ENCODE measurements at regions not wholly inside any gene's neighbourhood (a gene's known extent, or its start where the extent isn't known, plus 50 kb on each side); places are given as distances from the start of the nearest gene placed in this dataset.

GRCh38 chr7:19930851-19931250 is 157.4 kb upstream of the TMEM196 start:
- H3K14ac ChIP-seq (ENCODE audit: insufficient read length): no peak overlapping the region
- FAIRE-seq: no peak
- 74% methylated on average over 2 of the region's 2 CpGs; no CpG with 5 or more reads in 1 of the 2 experiments for WGBS, 2 experiments (ENCODE audit: extremely low coverage in 1 of 2, insufficient coverage in 1 of 2, insufficient read length in 1 of 2, insufficient replicate concordance in 2 of 2, low coverage in 1 of 2, low lambda C conversion rate in 2 of 2, missing lambda C conversion rate in 1 of 2)
- TF ChIP-seq ZNF274 (IDR thresholded peaks at IDR 0.05; ENCODE audit: borderline replicate concordance, extremely low read depth, low read length) (no peak), TBP (IDR thresholded peaks at IDR 0.05; ENCODE audit: low read depth, low read length) (no peak), SUZ12 (IDR thresholded peaks at IDR 0.05; ENCODE audit: low read length) (no peak), MAFK (IDR thresholded peaks at IDR 0.05; ENCODE audit: low read depth, low read length) (no peak), RFX5 (IDR thresholded peaks at IDR 0.05; ENCODE audit: borderline replicate concordance, low read depth, low read length) (no peak), CEBPB (IDR thresholded peaks at IDR 0.05; ENCODE audit: low read depth, low read length) (no peak), KDM5A (IDR thresholded peaks at IDR 0.05; ENCODE audit: low read length) (no peak), EGR1 (IDR thresholded peaks at IDR 0.05; ENCODE audit: borderline replicate concordance, low read depth, low read length) (no peak), POU5F1 (IDR thresholded peaks at IDR 0.05; ENCODE audit: low read depth, low read length) (no peak)
- TF ChIP-seq, protein P1, sequence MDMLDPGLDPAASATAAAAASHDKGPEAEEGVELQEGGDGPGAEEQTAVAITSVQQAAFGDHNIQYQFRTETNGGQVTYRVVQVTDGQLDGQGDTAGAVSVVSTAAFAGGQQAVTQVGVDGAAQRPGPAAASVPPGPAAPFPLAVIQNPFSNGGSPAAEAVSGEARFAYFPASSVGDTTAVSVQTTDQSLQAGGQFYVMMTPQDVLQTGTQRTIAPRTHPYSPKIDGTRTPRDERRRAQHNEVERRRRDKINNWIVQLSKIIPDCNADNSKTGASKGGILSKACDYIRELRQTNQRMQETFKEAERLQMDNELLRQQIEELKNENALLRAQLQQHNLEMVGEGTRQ (IDR thresholded peaks at IDR 0.05; ENCODE audit: low read length): no peak
- TF ChIP-seq, protein P2, sequence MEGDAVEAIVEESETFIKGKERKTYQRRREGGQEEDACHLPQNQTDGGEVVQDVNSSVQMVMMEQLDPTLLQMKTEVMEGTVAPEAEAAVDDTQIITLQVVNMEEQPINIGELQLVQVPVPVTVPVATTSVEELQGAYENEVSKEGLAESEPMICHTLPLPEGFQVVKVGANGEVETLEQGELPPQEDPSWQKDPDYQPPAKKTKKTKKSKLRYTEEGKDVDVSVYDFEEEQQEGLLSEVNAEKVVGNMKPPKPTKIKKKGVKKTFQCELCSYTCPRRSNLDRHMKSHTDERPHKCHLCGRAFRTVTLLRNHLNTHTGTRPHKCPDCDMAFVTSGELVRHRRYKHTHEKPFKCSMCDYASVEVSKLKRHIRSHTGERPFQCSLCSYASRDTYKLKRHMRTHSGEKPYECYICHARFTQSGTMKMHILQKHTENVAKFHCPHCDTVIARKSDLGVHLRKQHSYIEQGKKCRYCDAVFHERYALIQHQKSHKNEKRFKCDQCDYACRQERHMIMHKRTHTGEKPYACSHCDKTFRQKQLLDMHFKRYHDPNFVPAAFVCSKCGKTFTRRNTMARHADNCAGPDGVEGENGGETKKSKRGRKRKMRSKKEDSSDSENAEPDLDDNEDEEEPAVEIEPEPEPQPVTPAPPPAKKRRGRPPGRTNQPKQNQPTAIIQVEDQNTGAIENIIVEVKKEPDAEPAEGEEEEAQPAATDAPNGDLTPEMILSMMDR (IDR thresholded peaks at IDR 0.05; ENCODE audit: control extremely low read depth in 1 of 3, insufficient read depth in 1 of 3, low read depth in 1 of 3, low read length in 3 of 3): no peak

More at GRCh38 chr7:19930851-19931250, 157.4 kb upstream of the TMEM196 start:
- Histone ChIP-seq H3K4me2 (ENCODE audit: insufficient read depth in 1 of 2, low read depth in 2 of 2, low read length in 2 of 2) (no peak overlapping the region), H3K79me1 (ENCODE audit: low read depth, low read length) (no peaks in the 10 kb centered on the region), H2BK12ac (ENCODE audit: low read depth, low read length) (no peak overlapping the region), H3K23ac (ENCODE audit: insufficient read length) (no peak overlapping the region), H3K79me2 (ENCODE audit: control insufficient read depth in 1 of 2, insufficient read depth in 2 of 2, low read length in 2 of 2) (no peaks in the 10 kb centered on the region), H2BK5ac (ENCODE audit: low read depth, low read length) (no peak overlapping the region), H3K4me1 (replicated peaks in 1 of 4; ENCODE audit: control insufficient read depth in 3 of 4, insufficient read depth in 4 of 4, low read length in 3 of 4) (no peaks in the 10 kb centered on the region), H2BK15ac (ENCODE audit: low read length) (no peak overlapping the region), H4K91ac (replicated peaks; ENCODE audit: insufficient read length, low read length) (no peak overlapping the region), H3K18ac (ENCODE audit: extremely low read depth, low read length) (no peak overlapping the region), H2BK20ac (ENCODE audit: low read length) (no peak overlapping the region), H2AFZ (ENCODE audit: low read length) (no peak overlapping the region), H3K9me3 (ENCODE audit: insufficient read depth in 2 of 2, low read depth in 1 of 2, low read length in 1 of 2) (no peaks in the 10 kb centered on the region), H3K27ac (ENCODE audit: low read depth, low read length) (no peak overlapping the region), H3K23me2 (ENCODE audit: low read depth, low read length) (no peaks in the 10 kb centered on the region), H4K5ac (ENCODE audit: insufficient read length, low read depth, low read length) (no peak overlapping the region), H3K27me3 (replicated peaks in 1 of 4; ENCODE audit: control insufficient read depth in 3 of 4, extremely low read depth in 1 of 4, insufficient read depth in 3 of 4, low read length in 3 of 4) (no peaks in the 10 kb centered on the region), H4K20me1 (replicated peaks in 1 of 2; ENCODE audit: control insufficient read depth in 1 of 2, insufficient read depth in 2 of 2, low read length in 2 of 2) (no peaks in the 10 kb centered on the region), H3K4ac (replicated peaks; ENCODE audit: insufficient read length, low read depth, low read length) (no peak overlapping the region), H3K9ac (replicated peaks in 1 of 4; ENCODE audit: extremely low read depth in 1 of 4, low read depth in 3 of 4, low read length in 3 of 4) (no peak overlapping the region), H3K56ac (replicated peaks; ENCODE audit: insufficient read length, low read depth, low read length) (no peak overlapping the region), H2BK120ac (replicated peaks; ENCODE audit: low read depth, low read length) (no peak overlapping the region), H3K4me3 (ENCODE audit: extremely low read depth in 1 of 4, insufficient read depth in 2 of 4, low read depth in 3 of 4, low read length in 4 of 4) (no peak overlapping the region), H2AK5ac (ENCODE audit: low read depth, low read length) (no peak overlapping the region), H4K8ac (ENCODE audit: extremely low read depth, insufficient read depth, low read length) (no peak overlapping the region), H3K36me3 (ENCODE audit: control insufficient read depth in 2 of 4, insufficient read depth in 4 of 4, low read length in 3 of 4) (peaks cover 0 to 14% (median 2%) of the 10 kb centered on the region in 4 experiments; a peak in 3 of 8 replicates)
- DNase-seq (ENCODE audit: low read depth in 1 of 2, low spot score in 2 of 2): no peak
- POLR2A ChIA-PET (ENCODE audit: partially characterized antibody): no interaction called here
- CTCF ChIA-PET (ENCODE audit: partially characterized antibody): interaction anchor here (1.1 to 2.0 kb wide), 2 partner anchors 52 to 177 kb away, joined by 3 to 7 read pairs; no protein-coding TSS in a partner anchor

Data from H1 (cell line).